Loucy (cell line): ENCODE measurements at regions not wholly inside any gene's neighbourhood (a gene's known extent, or its start where the extent isn't known, plus 50 kb on each side); places are given as distances from the start of the nearest gene placed in this dataset.

Experiments used
- H2AFZ ChIP-seq: fragments of 200-600 bp; sonication (generic); 2 replicates; pipeline ENCODE4 v1.6.0; 2016; ENCODE audit warnings: antibody characterized with exemption, mild to moderate bottlenecking, low read length, moderate library complexity
- H3F3A ChIP-seq: fragments of 200-600 bp; 2 replicates; pipeline ENCODE4 v1.6.0; 2016; ENCODE audit warnings: antibody characterized with exemption, low read depth, mild to moderate bottlenecking
- H3K27me3 ChIP-seq: fragments of 200-600 bp; sonication (generic); 2 replicates; pipeline ENCODE4 v1.6.1; 2014; ENCODE audit warnings: low read length, mild to moderate bottlenecking; ENCODE audit not compliant: insufficient read depth, poor library complexity, severe bottlenecking
- H3K36me3 ChIP-seq: fragments of 200-600 bp; sonication (generic); 2 replicates; pipeline ENCODE4 v1.6.1; 2016; ENCODE audit warnings: low read length; ENCODE audit not compliant: insufficient read depth
- H3K4me1 ChIP-seq: fragments of 200-600 bp; sonication (generic); 2 replicates; pipeline ENCODE4 v1.5.1; 2014; ENCODE audit warnings: low read length, mild to moderate bottlenecking; ENCODE audit not compliant: insufficient read depth, poor library complexity, severe bottlenecking
- H3K4me2 ChIP-seq: fragments of 200-600 bp; sonication (generic); 2 replicates; pipeline ENCODE4 v1.6.0; 2014; ENCODE audit warnings: antibody characterized with exemption, low read length, low read depth, mild to moderate bottlenecking; ENCODE audit not compliant: poor library complexity, severe bottlenecking
- H3K4me3 ChIP-seq: fragments of 200-600 bp; sonication (generic); 2 replicates; pipeline ENCODE4 v1.5.1; 2014; ENCODE audit warnings: low read length, mild to moderate bottlenecking, mixed read lengths; ENCODE audit not compliant: poor library complexity, severe bottlenecking
- H3K79me2 ChIP-seq: fragments of 200-600 bp; sonication (generic); 2 replicates; pipeline ENCODE4 v1.6.1; 2014; ENCODE audit warnings: low read length; ENCODE audit not compliant: insufficient read depth
- H3K9ac ChIP-seq: fragments of 200-600 bp; sonication (generic); 2 replicates; pipeline ENCODE4 v1.6.0; 2014; ENCODE audit warnings: mild to moderate bottlenecking, low read depth, low read length, moderate library complexity; ENCODE audit not compliant: poor library complexity, severe bottlenecking
- H3K9me2 ChIP-seq: fragments of 200-600 bp; sonication (generic); replicated peaks from 2 replicates; pipeline ENCODE4 v1.6.1; 2016; ENCODE audit warnings: low read depth, low read length, mixed read lengths
- H3K9me3 ChIP-seq: fragments of 200-600 bp; sonication (generic); 2 replicates; pipeline ENCODE4 v1.6.1; 2014; ENCODE audit warnings: mild to moderate bottlenecking, antibody characterized with exemption, low read length, low read depth; ENCODE audit not compliant: insufficient read depth
- H4K20me1 ChIP-seq: fragments of 200-600 bp; sonication (generic); 2 replicates; pipeline ENCODE4 v1.6.0; 2014; ENCODE audit warnings: antibody characterized with exemption, low read length, mild to moderate bottlenecking; ENCODE audit not compliant: insufficient read depth, poor library complexity, severe bottlenecking
- EZH2phosphoT487 ChIP-seq: fragments of 200-600 bp; IDR thresholded peaks from 2 replicates; pipeline ENCODE4 v1.6.1; 2018; ENCODE audit warnings: antibody characterized with exemption, mild to moderate bottlenecking, moderate library complexity, borderline replicate concordance
- TF ChIP-seq, protein P1 (sequence below): fragments of 200-600 bp; sonication (generic); conservative IDR thresholded peaks from 2 replicates; pipeline ENCODE4 v1.5.1; 2014; ENCODE audit warnings: mild to moderate bottlenecking, antibody characterized with exemption, low read length

DNA sequence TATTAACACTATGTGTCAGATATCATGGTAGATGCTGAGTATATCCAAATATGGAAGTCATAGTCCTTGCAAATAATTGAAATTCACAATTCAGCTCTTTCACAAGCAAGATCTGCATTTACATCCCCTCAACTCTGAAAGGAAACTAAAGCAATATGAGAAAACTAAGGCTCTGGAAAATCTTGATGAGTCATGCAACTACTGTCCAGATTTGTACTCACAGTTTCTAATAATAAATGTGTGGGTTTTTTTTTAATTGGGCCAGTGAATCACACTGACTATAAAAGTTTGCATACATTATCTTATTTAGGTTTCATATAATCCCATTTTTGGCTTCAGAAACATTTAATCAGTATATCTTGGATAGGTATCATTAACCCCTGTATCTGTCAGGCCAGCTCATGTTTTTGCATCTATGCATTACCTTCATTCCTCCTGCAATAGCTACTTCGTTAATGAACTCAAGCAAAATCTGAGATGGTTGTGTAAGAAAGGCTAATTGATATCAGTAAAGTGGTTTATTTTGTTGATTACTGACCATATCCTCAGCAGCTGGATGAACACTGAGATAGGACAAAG lies 58.7 kb upstream of the PRR16 start:
- Histone ChIP-seq H3F3A (no peaks in the 10 kb centered on the region), H3K9ac (no peak overlapping the region), H3K9me3 (no peaks in the 10 kb centered on the region), H3K27me3 (no peaks in the 10 kb centered on the region), H2AFZ (no peak overlapping the region), H3K36me3 (no peaks in the 10 kb centered on the region), H3K9me2 (no peaks in the 10 kb centered on the region), H3K4me2 (no peak overlapping the region), H4K20me1 (no peaks in the 10 kb centered on the region), H3K79me2 (no peaks in the 10 kb centered on the region), H3K4me1 (no peaks in the 10 kb centered on the region), H3K4me3 (no peak overlapping the region)
- TF ChIP-seq EZH2phosphoT487 = no peak
- TF ChIP-seq, protein P1, sequence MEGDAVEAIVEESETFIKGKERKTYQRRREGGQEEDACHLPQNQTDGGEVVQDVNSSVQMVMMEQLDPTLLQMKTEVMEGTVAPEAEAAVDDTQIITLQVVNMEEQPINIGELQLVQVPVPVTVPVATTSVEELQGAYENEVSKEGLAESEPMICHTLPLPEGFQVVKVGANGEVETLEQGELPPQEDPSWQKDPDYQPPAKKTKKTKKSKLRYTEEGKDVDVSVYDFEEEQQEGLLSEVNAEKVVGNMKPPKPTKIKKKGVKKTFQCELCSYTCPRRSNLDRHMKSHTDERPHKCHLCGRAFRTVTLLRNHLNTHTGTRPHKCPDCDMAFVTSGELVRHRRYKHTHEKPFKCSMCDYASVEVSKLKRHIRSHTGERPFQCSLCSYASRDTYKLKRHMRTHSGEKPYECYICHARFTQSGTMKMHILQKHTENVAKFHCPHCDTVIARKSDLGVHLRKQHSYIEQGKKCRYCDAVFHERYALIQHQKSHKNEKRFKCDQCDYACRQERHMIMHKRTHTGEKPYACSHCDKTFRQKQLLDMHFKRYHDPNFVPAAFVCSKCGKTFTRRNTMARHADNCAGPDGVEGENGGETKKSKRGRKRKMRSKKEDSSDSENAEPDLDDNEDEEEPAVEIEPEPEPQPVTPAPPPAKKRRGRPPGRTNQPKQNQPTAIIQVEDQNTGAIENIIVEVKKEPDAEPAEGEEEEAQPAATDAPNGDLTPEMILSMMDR = no peak

DNA sequence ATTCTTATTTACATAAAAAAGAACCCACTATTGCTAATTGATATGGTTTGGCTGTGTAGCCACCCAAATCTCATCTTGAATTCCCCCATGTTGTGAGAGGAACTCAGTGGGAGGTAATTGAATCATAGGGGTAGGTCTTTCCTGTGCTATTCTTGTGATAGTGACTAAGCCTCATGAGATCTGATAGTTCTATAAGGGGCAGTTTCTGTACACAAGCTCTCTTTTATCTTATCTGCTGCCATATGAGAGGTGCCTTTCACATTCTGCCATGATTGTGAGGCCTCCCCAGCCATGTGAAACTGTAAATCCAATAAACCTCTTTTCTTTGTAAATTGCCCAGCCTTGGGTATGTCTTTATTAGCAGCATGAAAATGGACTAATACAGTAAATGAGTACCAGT lies 58.2 kb upstream of the PRR16 start:
- no peaks in the 10 kb centered on the region for H3K4me1 ChIP-seq
- no peaks in the 10 kb centered on the region for H3K9me3 ChIP-seq
- H3K9ac ChIP-seq = no peak overlapping the region
- H3K4me3 ChIP-seq = no peak overlapping the region
- no peak overlapping the region for H2AFZ ChIP-seq
- H3K9me2 ChIP-seq = no peaks in the 10 kb centered on the region
- no peaks in the 10 kb centered on the region for H4K20me1 ChIP-seq
- no peaks in the 10 kb centered on the region for H3K27me3 ChIP-seq
- H3F3A ChIP-seq = no peaks in the 10 kb centered on the region
- no peaks in the 10 kb centered on the region for H3K79me2 ChIP-seq
- no peak overlapping the region for H3K4me2 ChIP-seq
- H3K36me3 ChIP-seq = no peaks in the 10 kb centered on the region
- no peak for TF ChIP-seq EZH2phosphoT487
- TF ChIP-seq, protein P1 = no peak

DNA sequence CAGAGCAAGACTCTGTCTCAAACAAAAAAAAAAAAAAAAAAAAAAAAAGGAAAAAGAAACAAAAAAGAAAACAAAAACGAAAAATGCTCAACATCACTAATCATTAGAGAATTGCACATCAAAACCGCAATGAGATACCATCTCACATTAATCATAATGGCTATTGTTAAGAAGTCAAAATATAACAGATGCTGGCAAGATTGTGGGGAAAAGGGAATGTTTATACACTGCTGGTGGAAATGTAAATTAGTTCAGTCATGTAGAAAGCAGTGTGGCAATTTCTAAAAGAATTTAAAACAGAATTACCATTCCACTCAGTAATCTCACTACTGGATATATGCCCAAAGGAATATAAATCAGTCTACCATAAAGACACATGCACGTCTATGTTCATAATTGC lies 50.4 kb upstream of the PRR16 start:
- Histone ChIP-seq H2AFZ (no peak overlapping the region), H3K4me3 (no peak overlapping the region), H3K9me3 (no peaks in the 10 kb centered on the region), H3K4me2 (no peak overlapping the region), H3K9ac (no peak overlapping the region), H4K20me1 (no peaks in the 10 kb centered on the region), H3K27me3 (no peaks in the 10 kb centered on the region), H3K9me2 (no peaks in the 10 kb centered on the region), H3F3A (no peaks in the 10 kb centered on the region), H3K79me2 (no peaks in the 10 kb centered on the region), H3K4me1 (no peaks in the 10 kb centered on the region), H3K36me3 (no peaks in the 10 kb centered on the region)
- TF ChIP-seq EZH2phosphoT487 = no peak
- TF ChIP-seq, protein P1 = no peak
